ENCODE measurements at regions not wholly inside any gene's neighbourhood (a gene's known extent, or its start where the extent isn't known, plus 50 kb on each side); places are given as distances from the start of the nearest gene placed in this dataset.

GRCh38 chr4:107391009-107391629, 328.9 kb downstream of the PAPSS1 start:
- FAIRE-seq: no peak
- no peaks in the 10 kb centered on the region for H4K20me1 ChIP-seq (replicated peaks; ENCODE audit: control insufficient read depth, insufficient read depth, low read length)
- intact Hi-C loops (cut with micrococcal nuclease) (no loop called here), in situ Hi-C loops (cut with MboI) (no loop called here)
- TF ChIP-seq STAT5B (CRISPR knock-in tag; IDR thresholded peaks at IDR 0.05): no peak
- TF ChIP-seq RBBP5 (IDR thresholded peaks at IDR 0.05; ENCODE audit: borderline replicate concordance, insufficient read depth, low read length, poor library complexity, severe bottlenecking): no peak
- no peak for TF ChIP-seq CREB3L1 (IDR thresholded peaks at IDR 0.05; ENCODE audit: borderline replicate concordance, low read depth)
- no TSS peak for BruUV-seq (replicated peaks)
- no peak overlapping the region for H2AFZ ChIP-seq (ENCODE audit: low read depth, low read length)
- H3K27me3 ChIP-seq (ENCODE audit: control insufficient read depth in 2 of 2, insufficient read depth in 2 of 2, low read length in 2 of 2): no peaks in the 10 kb centered on the region
- ChIA-PET CTCF (ENCODE audit: low intra/inter-chr PET ratio) (no interaction called here), POLR2A (no interaction called here)
- H3K36me3 ChIP-seq (ENCODE audit: control insufficient read depth, insufficient read depth, low read length): no peaks in the 10 kb centered on the region
- no peaks in the 10 kb centered on the region for H3K9me1 ChIP-seq (ENCODE audit: control insufficient read depth, insufficient read depth, low read length)
- ATAC-seq: no peak
- no peak overlapping the region for H3K9ac ChIP-seq (ENCODE audit: insufficient read depth in 1 of 2, low read depth in 2 of 2, low read length in 2 of 2)
- no peaks in the 10 kb centered on the region for H3K4me1 ChIP-seq (replicated peaks in 1 of 2; ENCODE audit: control insufficient read depth in 2 of 2, insufficient read depth in 2 of 2, low read length in 2 of 2)
- H3K4me2 ChIP-seq (ENCODE audit: insufficient read depth, low read length): no peak overlapping the region
- H3K4me3 ChIP-seq: no peak overlapping the region
- H3K79me2 ChIP-seq (ENCODE audit: control insufficient read depth, insufficient read depth, low read length): no peaks in the 10 kb centered on the region
- no peaks in the 10 kb centered on the region for H3K9me3 ChIP-seq (replicated peaks; ENCODE audit: control insufficient read depth, insufficient read depth, low read depth, low read length)
- DNase-seq (ENCODE audit: extremely low read depth in 1 of 4, low spot score in 3 of 4): no peak
- H3K27ac ChIP-seq (ENCODE audit: extremely low read depth, low read depth, low read length): no peak overlapping the region
- WGBS (ENCODE audit: insufficient coverage, low coverage, missing lambda C conversion rate): 0% methylated on average over 2 of the region's 2 CpGs

- no peak for FAIRE-seq
- ATAC-seq: no peak
- CTCF ChIA-PET (ENCODE audit: low intra/inter-chr PET ratio): no interaction called here
Measured at GRCh38 chr4:107389965-107390364, 330.1 kb downstream of the PAPSS1 start.

More at GRCh38 chr4:107389965-107390364, 330.1 kb downstream of the PAPSS1 start:
- Histone ChIP-seq H3K4me2 (ENCODE audit: insufficient read depth, low read length) (no peak overlapping the region), H3K9me3 (replicated peaks; ENCODE audit: control insufficient read depth, insufficient read depth, low read depth, low read length) (no peaks in the 10 kb centered on the region), H4K20me1 (replicated peaks; ENCODE audit: control insufficient read depth, insufficient read depth, low read length) (no peaks in the 10 kb centered on the region), H3K9ac (ENCODE audit: insufficient read depth in 1 of 2, low read depth in 2 of 2, low read length in 2 of 2) (no peak overlapping the region), H3K4me3 (no peak overlapping the region), H3K9me1 (ENCODE audit: control insufficient read depth, insufficient read depth, low read length) (no peaks in the 10 kb centered on the region), H2AFZ (ENCODE audit: low read depth, low read length) (no peak overlapping the region), H3K79me2 (ENCODE audit: control insufficient read depth, insufficient read depth, low read length) (no peaks in the 10 kb centered on the region), H3K27me3 (ENCODE audit: control insufficient read depth in 2 of 2, insufficient read depth in 2 of 2, low read length in 2 of 2) (no peaks in the 10 kb centered on the region), H3K36me3 (ENCODE audit: control insufficient read depth, insufficient read depth, low read length) (no peaks in the 10 kb centered on the region), H3K4me1 (replicated peaks in 1 of 2; ENCODE audit: control insufficient read depth in 2 of 2, insufficient read depth in 2 of 2, low read length in 2 of 2) (no peaks in the 10 kb centered on the region), H3K27ac (ENCODE audit: extremely low read depth, low read depth, low read length) (no peak overlapping the region)
- POLR2A ChIA-PET: no interaction called here
- TF ChIP-seq KDM5B (IDR thresholded peaks at IDR 0.05; ENCODE audit: insufficient replicate concordance, low read depth, low read length): no peak
- no peak for TF ChIP-seq LARP7 (IDR thresholded peaks at IDR 0.05)
- no peak for TF ChIP-seq ARID1B (IDR thresholded peaks at IDR 0.05)
- BruUV-seq (replicated peaks): no TSS peak
- DNase-seq (ENCODE audit: extremely low read depth in 1 of 4, low spot score in 3 of 4): no peak
- in situ Hi-C loops (cut with MboI): no loop called here
- intact Hi-C loops (cut with micrococcal nuclease): no loop called here

Data from K562 (cell line).